ENCODE measurements at regions not wholly inside any gene's neighbourhood (a gene's known extent, or its start where the extent isn't known, plus 50 kb on each side); places are given as distances from the start of the nearest gene placed in this dataset.

GRCh38 chr16:66052745-66053144, 313.7 kb upstream of the CDH5 start:
- TF ChIP-seq GATA3 (IDR thresholded peaks at IDR 0.05; ENCODE audit: low read depth, low read length) = no peak
- no peak for TF ChIP-seq GATA2 (IDR thresholded peaks at IDR 0.05; ENCODE audit: low read depth, low read length)
